Transverse colon (tissue), 3 donors: ENCODE measurements at regions not wholly inside any gene's neighbourhood (a gene's known extent, or its start where the extent isn't known, plus 50 kb on each side); places are given as distances from the start of the nearest gene placed in this dataset.

Experiments
- POLR2A ChIP-seq: fragments of 450-650 bp; IDR thresholded peaks from one replicate; pipeline ENCODE4 v1.6.1; 2016; ENCODE audit warnings: antibody characterized with exemption, mild to moderate bottlenecking, moderate library complexity
- TF ChIP-seq, protein P1 (sequence below), 5 experiments: fragments of 200-600 bp in 3 of 5; fragments of 450-650 bp in 2 of 5; sonication (generic) in 3 of 5; IDR thresholded peaks; 1 replicate in 2 of 5; 2 replicates in 3 of 5; pipeline ENCODE4 v1.5.1; 2016 to 2017; ENCODE audit warnings: antibody characterized with exemption in 5 of 5, inconsistent platforms in 3 of 5, mild to moderate bottlenecking in 2 of 5, moderate library complexity in 1 of 5

DNA sequence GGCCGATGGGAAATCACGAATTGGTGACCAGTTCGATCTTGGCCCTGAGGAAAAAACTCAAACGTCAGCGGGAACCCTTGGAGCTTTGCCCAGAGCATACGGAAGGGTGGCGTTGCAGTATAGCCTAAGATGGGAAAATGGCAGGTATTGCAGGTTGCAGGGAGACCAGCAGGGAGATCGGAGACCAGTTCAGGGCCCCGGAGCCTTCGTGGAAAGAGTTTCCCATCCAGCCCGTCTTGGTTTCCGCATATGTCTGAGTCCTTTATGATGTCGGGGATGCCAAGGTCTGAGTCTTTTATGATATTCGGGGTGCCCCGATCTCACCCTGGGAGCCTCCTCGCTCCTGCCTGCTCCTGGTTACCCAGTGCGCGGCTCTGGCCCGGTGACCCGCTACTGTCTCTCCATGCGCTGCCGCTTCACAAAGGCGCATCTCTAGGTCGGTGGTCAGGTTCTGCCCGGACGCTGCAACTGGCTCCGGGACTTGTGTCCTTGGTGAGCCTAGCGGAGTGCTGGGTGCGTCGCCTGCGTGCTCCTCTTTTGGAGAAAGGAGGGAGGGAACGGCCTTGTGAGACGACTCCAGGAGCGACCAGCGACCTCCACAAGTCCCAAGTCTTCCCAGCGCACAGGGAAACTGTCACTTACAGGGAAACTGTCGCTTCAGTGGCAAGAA lies 94.2 kb downstream of the PRKAB2 start:
- TF ChIP-seq POLR2A, result no peak
- TF ChIP-seq, protein P1, sequence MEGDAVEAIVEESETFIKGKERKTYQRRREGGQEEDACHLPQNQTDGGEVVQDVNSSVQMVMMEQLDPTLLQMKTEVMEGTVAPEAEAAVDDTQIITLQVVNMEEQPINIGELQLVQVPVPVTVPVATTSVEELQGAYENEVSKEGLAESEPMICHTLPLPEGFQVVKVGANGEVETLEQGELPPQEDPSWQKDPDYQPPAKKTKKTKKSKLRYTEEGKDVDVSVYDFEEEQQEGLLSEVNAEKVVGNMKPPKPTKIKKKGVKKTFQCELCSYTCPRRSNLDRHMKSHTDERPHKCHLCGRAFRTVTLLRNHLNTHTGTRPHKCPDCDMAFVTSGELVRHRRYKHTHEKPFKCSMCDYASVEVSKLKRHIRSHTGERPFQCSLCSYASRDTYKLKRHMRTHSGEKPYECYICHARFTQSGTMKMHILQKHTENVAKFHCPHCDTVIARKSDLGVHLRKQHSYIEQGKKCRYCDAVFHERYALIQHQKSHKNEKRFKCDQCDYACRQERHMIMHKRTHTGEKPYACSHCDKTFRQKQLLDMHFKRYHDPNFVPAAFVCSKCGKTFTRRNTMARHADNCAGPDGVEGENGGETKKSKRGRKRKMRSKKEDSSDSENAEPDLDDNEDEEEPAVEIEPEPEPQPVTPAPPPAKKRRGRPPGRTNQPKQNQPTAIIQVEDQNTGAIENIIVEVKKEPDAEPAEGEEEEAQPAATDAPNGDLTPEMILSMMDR (IDR thresholded peaks at IDR 0.05), result no peak
